HG02759 (cell line): ENCODE measurements at regions not wholly inside any gene's neighbourhood (a gene's known extent, or its start where the extent isn't known, plus 50 kb on each side); places are given as distances from the start of the nearest gene placed in this dataset.

Source experiments
- ATAC-seq: cut with Tn5 transposase; IDR thresholded peaks from one replicate; pipeline ENCODE4 v1.9.1; 2021; ENCODE audit warnings: mild to moderate bottlenecking, moderate library complexity; ENCODE audit not compliant: unreplicated experiment

DNA sequence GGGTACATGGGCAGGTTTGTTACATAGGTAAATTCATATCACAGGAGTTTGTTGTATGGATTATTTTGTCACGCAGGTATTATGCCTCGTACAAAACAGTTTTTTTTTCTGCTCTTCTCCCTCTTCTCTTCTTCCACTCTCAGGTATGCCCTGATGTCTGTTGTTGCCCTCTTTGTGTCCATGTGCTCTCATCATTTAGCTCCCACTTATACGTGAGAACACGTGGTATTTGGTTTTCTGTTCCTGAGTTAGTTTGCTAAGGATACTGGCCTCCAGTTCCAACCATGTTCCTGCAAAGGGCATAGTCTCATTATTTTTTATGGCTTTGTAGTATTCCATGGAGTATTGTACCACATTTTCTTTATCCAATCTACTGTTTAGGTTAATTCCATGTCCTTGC, 65.7 kb downstream of the UNC5CL start:
- no peak for ATAC-seq

DNA sequence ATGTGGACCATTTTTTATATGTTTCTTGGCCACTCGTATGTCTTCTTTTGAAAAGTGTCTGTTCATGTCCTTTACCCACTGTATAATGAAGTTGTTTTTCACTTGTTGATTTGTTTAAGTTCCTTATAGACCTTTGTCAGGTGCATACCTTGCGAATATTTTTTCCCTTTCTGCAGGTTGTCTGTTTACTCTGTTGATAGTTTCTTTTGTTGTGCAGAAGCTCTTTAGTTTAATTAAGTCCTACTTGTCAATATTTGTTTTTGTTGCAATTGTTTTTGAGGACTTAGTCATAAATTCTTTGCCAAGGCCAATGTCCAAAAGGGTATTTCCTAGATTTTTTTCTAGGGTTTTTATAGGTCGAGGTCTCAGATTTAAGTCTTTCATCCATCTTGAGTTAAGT, 66.2 kb downstream of the UNC5CL start:
- ATAC-seq: no peak

DNA sequence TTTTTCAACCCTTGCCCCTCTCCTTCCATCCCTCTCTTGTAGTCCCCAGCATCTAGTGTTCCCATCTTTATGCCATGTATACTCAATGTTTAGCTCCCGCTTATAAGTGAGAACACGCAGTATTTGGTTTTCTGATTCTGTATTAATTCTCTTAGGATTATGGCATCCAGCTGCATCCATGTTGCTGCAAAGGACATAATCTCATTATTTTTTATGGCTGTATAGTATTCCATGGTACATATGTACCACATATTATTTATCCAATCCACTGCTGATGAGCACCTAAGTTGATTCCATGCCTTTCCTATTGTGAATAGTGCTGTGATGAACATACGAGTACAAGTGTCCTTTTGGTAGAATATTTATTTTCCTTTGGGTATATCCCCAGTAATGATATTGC, 66.8 kb downstream of the UNC5CL start:
- ATAC-seq: no peak

DNA sequence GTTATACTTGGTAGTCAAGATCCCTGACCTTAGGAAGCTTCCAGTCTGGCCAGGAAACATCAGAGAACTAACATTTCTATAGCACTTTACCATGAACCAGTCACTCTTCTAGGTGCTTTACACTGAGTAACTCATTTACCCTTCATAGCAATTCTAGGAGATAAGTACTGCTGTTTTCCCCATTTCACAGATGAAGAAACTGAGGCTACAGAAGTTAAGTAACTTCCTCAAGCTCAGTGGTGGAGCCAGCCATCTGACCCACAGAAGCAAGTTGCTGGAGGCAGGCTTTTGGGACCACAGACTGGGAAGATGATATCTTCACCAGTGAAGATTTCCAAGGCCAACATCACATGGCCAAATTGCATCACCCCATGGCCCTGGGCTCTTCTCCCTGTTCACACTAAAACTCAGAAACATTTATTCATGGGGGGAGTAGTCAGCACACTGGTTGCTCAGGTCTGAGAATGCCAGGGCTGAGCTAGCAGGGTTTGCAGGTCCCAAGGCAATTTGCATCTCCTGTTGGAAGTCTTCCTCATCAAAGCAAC, 70.3 kb downstream of the UNC5CL start:
- ATAC-seq: no peak

DNA sequence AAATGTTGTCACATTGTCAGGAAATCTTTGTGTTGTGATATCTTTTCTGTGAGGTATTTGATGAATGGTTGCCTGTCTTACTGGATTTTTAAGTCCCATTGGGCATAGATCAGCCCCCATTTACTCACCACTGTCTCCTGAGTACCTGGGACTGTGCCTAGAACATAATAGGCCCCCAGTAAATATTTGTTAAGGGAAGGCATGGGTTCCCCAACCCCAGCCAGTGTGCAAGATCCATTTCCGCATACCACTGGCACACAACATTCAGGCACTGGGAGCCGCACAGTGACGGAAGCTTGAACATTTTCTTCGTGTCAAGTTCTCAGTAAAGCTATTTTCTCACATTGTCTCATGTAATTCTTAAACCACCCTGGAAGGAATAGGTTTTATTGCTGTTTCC, 72.2 kb downstream of the UNC5CL start:
- ATAC-seq: no peak

DNA sequence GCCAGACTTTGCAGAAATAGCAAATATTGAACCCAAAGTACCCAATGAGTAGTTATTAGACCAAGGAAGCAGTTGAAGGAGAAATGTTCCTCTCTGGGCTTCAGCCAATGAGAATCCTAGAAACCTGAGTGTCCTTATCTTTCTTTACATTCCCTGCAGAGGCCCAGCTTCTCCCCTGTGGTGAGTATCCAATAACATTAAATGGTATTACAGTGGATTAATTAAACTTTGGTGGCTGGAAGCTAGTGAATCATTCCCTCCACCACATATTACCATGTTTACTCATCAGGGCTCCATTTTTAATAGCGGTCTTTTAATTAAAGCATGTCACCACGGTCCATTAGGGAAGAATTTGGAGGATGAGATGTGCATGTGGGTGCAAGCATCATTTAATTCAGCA, 74.0 kb downstream of the UNC5CL start:
- no peak for ATAC-seq

DNA sequence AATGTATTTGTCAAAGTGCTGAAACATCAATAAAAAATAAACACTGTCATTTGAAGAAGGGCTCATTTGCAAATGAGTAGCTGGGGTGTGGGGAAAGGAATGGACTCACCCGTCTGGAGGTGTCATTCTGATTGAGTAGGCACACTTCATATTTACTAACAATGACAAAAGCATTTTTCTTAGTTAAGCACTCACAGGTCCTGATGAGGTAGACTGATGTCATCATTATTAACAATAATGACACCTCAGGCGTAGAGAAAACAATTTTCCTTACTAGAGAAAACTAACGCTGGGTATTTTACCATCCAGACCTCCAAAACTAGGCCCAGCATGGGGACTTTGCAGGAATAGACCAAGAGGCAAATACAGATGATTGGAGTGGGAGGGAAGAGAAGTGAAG, 76.0 kb downstream of the UNC5CL start:
- no peak for ATAC-seq

DNA sequence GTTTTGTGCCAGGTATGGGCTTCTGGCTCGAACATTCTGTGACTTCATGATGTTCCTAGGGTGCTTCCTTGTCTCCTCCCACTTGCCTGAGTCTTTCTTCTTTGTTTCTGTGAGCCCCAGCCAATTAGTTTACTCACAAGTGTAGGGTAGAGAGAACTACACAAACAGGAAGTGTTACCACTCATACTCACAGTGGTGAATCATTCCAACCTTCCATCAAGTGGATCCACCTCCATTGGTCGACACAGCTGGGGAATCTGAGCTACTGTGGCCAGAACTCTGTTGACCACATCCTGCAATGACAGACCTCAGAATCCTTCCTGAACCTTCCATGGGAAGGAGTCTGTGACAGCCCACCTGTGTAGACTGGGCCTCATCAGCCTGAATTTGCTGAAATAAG, 76.8 kb downstream of the UNC5CL start:
- ATAC-seq: no peak

DNA sequence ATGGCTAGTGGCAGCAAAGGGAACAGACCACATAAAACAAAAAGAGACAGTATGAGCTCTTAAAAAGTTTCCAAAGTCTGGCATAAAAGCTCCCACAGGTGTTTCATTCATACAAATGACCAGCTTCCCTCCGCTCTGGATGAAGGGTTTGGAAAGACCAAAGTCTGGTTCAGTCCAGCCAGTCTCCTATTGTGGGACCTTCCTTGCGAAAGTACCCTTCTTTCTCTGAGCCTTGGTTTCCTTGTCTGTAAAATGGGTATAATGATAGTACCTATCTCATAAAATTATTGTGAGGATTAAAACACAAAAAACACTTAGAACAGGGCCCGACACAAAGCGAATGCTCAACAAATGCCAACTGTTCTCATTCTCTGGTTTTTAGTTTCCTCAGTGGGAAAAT, 77.2 kb downstream of the UNC5CL start:
- no peak for ATAC-seq

DNA sequence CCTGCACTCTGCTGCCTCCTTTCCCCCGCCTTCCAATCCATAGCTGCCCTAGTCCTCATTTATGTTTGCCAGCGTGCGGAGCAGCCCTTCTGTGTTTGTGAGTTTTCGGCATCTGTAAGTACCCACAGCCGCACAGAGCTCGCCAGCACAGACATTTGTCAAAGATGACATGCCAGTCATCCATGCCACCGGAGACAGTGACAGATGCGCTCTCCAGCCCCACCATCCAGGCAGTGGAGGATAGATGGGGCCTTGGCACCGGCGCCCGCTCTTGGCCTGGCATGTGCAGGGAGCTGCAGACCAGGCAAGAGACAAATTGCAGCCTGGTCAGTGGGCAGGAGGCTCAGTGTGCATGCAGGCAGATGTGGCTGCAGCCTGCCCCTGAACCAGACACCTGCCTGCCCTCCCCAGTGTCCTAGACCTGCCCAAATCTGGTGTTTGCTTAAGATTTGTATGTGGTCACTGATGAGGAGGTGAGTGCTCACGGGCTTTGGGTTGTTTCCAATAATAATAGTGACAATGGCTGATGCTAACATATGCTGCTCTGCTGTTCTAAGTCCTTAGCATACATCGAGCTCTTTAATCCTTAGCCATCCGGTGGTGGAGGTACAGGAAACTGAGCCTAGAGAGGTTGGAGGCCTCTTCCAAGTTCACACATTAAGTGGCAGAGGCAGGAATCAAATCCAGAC, 78.1 kb downstream of the UNC5CL start:
- no peak for ATAC-seq

DNA sequence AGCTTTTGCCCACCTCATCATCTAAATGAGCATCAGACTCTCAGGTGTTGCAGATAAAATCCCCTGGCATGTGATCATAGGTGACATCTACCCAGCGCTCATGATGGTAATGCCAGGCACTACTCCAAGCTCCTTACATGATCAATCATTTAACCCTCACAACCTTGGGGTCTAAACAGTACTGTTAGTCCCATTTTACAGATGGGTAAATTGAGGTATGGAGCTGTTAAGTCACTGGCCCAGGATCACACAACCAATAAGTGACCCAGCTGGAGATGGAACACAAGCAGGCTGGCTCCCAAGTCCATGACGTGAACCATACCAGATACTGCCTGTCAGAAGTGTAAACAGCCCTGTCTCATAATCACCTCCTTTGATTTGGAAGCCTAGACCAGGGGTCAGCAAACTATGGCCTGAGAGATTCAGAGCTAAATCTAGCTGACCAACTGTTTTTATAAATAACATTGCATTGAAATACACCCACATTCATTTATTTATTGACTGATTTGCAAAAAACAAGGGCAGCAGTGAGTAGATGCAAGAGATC, 79.2 kb downstream of the UNC5CL start:
- ATAC-seq: no peak

DNA sequence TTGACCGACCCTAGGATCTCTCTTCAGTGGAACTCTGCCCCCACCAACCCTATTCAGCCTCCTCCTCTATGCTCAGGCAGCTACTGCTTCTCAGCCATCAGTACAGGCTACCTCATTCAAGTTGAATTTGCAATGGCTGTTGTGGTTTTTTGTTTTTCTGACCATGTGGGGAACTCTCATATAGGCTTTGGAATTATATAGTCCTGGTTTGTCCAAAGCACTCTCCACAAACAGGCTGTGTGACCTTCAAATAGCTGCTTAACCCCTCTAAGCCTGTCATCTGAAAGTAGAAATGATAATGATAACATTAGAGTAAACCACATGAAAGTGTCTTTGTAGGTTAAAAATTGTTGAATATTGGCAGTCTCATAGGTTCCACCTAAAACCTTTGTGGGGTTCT, 80.3 kb downstream of the UNC5CL start:
- ATAC-seq: no peak

DNA sequence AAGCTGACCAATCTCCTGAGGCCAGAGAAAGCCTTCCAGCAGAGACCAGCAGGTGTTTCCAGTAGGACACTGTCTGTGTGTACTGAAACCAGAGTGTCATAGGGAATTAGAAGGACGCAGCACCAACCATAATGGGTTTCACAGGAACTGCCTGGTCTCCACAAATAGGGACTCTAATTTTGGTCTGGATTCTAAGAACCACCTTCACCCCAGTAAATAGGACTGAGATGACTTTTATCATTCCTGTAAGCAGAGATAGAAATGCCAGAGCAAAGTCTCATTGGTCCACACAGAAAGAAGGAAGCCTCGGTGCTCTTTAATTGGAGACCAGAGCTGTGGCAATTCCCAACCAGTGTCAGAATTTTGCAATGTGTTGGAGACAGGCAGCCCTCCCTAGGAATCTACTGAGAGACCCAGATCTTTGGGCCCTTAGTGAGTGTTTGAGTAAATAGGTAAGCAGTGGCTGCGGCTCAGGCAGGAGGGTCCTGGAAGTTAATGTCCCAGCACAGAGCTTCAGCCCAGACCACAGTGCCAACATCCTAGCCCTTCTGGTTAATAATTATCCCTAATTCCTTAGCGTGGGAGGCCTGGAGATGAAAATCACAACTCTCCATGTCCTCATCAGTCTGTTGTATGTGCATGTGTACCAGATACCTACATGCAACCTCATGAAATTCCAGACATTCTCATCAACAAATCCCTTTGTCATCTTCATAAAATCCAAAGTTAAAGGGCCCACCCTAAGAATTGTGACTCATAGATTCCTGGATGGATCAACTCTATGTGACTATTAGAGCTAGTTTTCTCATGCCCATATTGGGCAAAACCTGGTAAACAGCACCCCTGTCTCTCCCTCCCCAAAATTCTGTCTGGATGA, 81.2 kb downstream of the UNC5CL start:
- ATAC-seq: no peak

DNA sequence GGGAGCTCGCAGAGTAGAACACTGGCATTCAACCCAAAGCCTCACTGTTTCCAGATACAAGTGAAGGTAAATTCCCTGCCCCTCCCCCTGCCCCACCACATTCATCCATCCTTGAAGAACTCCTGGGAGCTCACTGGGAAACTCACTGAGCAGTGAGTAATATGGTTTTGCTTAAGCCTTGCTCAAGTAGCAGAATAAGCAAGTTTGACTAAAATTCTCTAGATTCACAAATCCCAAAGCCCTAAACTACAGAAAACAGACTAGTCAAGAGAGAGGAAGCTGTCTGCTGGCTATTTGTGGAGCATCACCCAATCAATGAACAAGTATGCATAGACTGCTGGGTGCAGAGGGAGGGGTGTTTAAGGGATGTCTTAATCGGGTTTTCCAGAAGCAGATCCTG, 82.1 kb downstream of the UNC5CL start:
- no peak for ATAC-seq

DNA sequence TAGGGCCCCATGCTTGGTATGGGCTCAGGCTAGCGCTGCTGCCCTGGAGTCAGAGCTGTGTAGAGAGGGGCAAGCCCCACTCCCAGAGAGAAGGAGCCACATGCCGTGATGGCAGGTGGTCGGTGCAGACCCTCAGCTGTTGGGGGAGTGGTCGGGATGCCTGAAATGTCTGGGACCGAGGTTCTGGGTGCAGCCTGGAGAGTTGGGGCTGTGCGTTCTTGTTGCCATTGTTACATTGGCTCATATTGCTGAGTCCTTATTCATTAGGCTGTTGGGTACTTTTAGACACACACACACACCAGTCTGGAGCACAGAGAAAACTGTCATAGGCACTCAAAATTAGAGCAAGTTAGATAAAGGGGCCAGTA, 83.9 kb downstream of the UNC5CL start:
- ATAC-seq: no peak

DNA sequence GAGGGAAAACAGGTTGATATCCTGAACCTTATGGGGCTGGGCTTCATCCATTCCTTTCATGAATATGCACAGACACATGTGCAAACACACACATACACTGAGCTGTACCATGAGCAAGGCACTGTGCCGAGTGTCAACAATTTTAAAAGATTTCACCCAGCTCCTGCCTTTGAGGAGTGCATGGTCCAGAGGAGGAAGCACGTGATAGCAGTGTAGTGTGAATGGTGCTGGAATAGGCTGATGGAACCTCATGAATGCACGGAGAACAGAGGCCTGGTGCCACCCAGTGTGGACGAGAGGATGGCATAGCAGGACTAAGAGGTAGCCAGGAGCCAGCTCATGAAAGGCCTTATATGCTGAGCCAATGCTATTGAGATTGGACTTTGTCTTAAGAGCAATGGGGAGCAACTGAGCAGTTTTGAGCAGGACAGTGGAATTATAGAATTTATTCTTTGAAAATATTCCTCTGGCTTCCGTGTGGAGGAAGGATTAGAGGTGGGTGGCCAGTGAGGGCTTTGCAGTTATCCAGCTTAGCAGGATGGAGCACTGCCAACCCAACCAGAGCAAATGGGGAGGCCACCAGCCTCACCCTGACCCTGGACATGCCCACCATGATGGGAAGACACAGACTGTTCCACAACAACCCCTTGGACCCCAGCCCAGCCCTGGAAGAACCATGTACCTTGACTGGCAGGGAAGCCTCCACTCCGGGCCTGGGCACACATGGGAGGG, 84.4 kb downstream of the UNC5CL start:
- no peak for ATAC-seq

DNA sequence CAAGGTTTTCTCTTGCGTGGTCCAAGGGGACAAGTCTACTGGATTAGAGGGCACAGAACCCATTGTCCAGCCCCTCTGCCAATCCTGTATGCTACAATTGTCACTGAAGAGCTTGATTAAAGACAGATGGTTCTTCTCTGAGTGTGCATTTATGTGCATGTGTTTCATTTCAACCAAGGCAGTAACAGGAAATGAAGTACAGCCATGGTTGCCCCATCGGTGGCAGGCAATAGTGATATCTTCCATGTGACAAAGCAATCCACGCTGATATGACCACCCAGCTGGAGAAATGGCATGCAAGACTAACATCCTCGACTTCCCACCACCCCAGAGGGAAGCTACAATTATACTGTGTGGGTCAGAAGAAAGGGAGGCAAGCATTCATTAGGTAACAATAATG, 85.5 kb downstream of the UNC5CL start:
- ATAC-seq: no peak

DNA sequence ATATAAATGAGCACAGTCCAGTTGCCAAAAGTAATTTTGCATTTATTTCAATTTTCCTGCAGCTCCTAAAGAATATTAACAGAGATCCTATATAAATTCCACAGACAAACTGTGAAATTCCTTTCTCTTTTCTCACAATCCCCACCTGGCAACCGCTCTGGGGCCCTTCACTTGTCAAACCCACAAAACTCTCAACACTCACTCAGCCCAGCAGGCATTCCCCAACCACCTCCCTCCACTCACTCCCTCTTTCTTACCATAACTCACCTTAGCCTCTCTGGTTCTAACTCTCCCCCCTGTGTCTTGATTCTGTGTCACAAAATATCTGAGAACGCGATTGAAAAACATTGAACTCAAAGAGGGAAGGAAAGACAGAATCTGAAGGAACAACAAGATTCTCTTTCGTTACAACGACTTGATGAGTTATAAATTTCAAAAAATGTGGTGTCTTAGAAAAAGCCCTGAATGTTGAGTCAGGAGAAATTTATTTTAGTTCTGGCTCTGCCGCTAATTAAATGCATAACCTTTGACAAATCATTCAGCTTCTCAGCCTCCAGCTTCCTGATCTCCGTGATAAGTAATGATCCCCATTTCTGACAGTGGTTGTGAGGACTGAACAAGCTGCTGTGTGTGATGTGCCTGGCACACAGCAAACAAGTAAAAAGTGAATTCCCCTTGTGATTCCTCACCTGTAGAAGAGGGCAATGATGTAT, 87.9 kb downstream of the UNC5CL start:
- ATAC-seq: no peak

DNA sequence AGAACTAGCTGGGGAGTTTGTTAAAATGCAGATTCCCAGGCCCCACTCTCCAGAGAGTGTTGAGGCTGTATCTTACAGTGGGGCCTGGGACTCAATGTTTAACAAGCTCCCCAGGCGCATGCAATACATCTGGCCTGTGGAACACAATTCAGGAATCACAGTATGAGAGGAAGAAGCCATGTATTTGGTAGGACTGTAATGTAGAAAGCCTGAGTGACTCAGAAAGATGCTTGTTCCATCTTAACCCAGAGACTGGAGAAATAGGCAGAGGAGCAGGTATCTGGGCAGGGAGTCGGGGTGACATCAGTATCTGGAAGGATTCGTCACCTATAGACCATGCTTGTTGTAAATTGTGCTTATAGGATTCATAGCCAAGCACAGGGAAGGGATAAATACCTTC, 90.5 kb downstream of the UNC5CL start:
- no peak for ATAC-seq

DNA sequence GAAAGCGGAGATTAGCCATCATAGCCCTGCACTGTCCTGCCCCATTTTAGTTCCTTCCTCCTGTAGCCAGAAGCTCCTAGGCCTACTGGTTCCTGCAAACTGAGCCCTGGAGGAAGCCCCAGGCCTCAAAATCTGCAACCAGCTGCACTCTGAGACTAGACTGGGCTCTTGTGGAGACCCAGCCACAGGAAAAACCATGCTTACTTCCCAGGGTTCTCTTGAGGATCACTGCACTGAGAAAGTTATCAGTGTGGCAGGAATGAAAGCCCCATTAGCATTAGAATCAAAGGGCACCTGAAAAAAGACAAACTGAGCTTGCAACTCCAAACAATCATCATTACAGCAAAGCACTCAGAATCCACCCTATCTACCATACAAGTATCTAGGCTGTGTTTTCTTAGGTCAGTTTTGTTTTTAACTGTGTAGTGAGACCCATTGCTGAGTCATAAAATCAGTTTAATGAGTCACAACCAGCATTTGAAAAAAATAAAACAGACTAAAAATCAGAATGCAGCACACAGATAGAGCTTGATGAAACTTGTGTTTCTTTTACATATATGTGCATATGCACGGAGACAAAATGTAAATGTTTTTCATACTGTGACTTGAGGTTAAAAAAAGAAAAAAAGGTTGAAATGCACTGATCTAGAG, 91.0 kb downstream of the UNC5CL start:
- ATAC-seq: no peak
